ENCODE measurements at regions not wholly inside any gene's neighbourhood (a gene's known extent, or its start where the extent isn't known, plus 50 kb on each side); places are given as distances from the start of the nearest gene placed in this dataset.

DNA sequence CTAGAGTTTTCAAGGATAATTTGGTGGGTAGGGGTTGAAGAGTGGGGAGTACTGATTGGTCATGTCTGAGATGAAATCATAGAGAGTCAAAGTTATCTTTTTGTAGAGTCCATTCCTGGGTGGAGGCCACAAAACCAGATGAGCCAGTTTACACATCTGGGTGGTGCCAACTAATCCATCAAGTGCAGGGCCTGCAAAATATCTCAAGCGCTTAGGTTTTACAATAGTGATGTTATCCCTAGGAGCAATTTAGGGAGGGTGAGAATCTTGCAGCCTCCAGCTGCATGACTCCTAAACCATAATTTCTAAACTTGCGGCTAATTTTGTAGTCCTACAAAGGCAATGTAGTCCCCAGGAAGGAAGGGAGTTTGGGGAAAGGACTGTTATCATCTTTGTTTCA is 988.3 kb upstream of the LCORL start:
- DNase-seq, result no peak

DNA sequence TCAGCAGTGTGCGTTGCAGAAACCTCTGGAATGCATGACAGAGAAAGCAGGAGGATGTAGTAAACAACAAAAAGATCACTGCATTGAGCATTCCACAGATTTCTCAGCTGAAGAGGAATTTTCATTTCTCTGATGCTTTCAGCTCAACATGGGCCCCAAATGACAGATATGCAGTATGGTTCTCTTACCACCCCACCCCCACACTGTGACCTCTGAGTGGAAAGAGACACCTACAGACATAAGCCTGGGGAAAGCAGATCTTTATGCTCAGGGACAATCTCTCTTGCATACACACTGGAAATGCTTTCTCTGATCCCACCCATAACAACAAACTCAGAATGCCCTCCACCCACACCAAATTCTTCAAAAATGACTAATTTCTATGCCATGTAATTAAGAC is 983.7 kb upstream of the LCORL start:
- no peak for DNase-seq

DNA sequence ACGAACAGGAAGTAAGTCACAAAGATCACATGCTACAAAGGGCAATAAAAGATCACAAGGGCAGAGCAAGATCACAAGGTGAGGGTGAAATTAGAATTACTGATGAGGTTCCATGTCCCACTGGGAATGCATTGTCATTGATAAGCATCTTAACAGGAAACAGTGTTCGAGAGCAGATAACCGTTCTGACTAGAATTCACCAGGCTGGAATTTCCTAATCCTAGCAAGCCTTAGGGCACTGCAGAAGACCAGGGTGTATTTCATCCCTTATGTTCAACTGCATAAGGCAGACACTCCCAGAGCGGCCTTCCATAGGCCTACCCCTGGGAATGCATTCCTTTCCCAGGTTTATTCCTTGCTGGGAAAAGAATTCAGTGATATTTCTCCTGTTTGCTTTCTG is 980.6 kb upstream of the LCORL start:
- no peak for DNase-seq

DNA sequence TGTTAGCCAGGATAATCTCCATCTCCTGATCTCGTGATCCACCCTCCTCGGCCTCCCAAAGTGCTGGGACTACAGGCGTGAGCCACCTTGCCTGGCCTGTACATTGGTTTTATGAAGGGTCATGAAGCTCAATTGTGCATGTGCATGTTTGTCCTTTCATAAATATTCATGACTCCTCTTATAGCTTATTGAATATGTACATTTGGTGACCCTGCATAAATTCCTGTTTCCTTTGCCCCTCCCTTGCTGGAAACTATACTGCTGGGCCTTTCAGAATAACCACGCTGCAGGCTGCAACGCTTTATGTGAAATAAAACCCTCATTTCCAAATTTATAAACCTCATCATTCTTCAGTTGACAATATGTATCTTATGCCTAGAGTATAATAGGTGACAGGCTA is 978.0 kb upstream of the LCORL start:
- no peak for DNase-seq

DNA sequence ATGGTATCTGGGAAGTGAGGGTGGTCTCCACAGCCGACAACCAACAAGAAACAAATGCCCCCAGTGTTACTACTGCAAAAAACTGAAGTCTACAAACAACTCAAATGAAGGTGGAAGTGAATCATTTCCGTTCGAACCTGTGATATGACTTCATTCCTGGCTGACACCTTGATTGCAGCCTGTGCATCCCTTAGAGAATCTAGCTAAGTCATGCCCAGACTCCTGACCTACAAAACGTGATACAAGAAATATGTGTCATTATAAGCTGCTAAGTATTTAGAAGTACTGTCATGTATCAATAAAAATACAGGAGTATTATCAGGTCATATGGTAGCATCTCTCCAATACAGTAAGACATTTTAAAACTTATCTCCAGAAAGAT is 959.7 kb upstream of the LCORL start:
- DNase-seq, result no peak

DNA sequence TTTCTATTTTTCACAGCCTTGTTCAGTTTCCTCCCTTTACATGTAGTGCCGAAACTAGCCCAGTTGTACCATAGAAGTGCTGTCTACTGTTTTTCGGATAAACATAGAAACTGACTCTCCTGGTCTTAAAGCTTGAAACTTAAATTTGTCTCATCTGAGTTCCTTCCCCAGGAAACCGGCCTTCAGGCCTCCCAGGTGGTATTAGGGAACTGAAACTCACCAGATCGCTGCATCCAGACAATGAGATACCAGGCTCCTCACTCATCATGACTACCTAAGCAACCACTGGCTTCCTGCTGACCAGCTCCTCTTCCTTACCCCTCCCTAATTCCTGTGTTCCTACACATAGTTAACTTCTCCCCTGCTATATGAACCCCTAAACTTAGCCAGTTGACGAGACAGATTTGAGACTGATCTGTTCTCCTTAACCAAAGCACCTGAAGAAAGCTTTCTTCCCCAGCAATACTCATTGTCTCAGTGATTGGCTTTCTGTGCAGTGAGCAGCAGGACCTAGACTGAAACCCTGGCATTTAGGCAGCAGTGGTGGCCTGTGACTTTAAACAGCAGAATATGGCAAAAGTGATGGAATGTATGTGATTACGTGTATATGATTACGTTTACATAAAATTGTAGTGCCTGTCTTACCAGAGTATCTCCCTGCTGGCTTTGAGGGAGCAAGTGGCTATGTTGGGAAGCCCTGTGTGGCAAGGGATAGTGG is 959.1 kb upstream of the LCORL start:
- DNase-seq, result no peak

DNA sequence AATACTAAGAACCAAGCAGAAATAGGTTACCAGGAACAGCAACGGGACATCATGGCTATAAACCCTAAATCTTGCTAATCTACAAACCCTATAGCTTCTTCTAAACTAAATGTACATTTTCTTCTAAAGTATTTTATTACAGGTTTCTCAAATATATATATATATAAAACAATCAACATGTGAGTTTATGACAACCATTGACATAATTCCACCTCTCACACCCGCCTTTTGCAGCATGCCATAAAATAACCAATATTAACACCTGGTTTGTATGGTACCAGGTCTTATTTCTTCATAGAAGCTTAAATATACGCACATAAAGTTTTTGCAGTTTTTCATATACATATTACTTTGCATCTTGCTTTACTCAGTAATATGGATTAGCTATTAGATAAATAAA is 955.3 kb upstream of the LCORL start:
- no peak for DNase-seq

DNA sequence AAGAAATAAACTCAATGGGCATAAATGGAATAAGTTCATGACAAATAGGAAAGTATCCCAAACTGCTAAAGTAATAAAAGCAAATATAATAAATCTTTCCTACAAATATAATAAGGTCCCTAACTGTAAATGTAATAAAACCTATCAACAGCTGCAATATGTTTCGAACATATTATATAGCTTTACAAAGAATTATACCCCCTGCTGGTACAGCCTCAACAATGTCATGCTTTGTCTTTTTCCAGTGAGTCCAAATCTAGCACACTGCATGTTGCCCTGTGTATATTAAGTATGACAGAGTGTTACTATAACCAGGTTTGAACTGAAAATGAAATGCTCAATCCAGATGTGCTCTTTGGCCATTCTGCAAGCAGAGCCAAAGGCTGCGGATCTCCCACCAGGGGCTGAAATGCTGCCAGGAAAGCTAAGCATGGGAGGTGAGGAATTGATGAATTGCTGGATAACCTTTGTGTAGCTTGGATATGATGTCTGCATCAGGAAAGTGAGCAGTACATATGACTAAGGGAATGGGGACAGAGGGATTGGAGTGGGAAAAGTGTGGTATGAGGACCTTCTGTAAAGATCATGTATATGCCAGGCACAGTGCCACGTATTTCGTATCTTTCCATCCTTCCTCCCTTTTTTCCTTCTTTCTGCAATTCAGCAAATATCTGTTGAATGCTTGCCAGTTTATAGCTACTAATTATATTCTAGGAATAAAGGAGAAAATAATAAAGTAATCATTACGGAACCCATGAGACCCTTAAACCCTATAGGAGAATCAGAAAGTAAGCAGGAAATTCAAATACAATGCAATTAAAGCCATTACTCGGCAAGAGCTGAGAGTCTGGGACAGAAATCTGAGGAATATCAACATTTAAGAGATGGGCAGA is 954.6 kb upstream of the LCORL start:
- no peak for DNase-seq

DNA sequence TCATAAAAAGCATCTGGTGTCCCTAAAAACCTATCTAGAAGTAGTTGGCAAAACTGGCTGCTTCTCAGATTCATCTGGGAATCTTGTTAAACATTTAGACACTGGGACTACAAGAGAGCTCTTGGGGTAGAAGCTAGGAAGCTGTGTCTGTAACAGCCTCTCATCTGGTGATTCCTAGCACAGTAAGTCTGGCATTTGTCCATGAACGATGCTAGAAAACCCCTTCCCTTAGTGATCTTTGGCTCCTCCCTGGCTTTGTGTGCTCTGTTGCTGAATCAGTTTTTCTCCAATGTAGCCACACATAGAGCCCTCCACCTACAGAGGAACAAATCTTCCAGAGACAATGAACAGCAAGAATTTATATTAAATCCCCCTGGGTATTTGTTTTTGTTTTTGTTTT is 951.7 kb upstream of the LCORL start:
- no peak for DNase-seq

DNA sequence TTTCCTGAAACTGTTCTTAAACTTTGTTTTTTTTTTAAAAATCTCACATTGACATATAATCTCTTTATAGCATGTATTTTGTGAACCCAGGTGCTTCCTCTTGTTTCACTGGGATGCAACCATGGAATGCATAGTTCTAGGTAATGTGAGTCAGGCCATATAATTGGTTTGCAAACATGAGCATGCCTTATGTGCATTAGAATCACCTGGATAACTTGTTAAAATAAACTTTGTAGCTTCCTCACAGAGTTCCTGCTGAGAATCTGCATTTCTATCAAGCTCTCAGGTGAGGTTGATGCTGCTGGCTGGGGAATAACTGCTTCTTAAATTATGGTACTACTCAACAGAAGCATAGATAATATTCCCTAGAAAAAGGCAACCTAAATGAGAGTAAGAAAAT is 940.3 kb upstream of the LCORL start:
- no peak for DNase-seq

DNA sequence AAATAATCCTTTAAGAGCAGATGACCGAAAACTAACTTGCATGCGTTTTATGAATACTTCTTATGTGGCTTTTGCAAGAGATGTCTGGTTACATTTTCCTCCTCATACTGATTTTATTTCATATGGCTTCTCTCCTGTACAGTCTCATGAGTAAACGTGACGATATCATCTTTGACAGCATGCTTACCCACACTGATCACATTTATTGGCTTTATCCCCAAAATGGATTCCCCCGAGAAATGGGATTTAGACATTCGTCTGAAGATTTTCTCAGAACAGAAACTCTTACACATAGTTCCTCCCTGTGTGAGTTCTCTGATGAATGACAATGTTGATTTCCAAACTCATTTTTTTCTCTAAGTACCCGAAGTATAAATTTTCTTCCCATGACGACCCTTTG is 939.7 kb upstream of the LCORL start:
- no peak for DNase-seq

DNA sequence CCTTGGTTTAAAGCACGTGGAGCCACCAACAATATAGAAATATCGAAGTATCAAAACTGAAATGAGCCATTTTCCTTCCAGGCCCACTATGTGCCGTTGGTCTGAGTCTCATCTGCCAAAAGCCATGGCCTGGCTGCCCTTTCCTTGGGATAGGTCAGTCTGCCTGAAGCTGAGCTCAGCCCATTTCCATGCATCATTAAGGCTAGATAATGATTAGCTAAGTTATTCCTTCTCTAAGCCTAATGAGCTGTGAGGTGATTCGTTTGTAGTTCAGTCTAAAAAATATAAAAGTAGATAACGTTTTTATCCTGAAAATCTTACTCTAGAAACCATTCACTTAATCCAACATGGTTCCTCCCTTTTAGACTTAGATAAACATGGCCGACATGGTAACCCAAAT is 936.2 kb upstream of the LCORL start:
- no peak for DNase-seq

DNA sequence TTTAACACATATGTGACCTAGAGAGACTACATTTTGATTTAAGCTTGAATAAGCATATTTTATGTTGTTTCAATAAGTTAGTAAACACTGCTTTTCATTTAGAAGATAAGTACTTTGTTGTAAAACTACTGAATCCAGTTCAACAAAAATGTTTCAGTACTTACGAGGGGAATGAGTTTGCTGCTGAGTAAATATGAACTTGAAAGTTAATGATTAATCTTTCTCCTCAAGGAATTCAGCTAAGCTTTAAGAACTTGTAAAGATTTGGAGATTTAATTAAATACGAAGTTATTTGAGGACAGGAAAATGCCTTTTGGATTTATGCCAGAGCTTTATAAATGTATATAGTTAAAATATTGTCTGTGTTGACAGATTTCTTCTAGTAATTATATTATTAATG is 933.0 kb upstream of the LCORL start:
- no peak for DNase-seq

DNA sequence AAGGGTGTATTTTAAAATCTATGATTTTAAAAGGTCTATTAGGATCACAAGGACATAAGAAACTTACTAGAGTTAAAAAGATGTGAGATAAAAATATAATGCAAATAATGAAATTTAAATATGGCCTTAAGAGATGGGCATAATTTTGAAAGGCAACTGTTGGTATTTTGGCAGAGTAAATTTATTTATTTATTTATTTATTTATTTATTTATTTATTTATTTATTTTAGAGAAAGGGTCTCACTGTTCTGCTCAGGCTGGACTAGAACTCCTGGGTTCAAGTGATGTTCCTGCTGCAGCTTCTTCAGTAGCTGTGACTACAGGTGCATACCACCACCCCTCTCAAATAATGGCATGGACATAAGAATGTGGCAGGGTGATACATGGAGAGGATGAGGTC is 932.1 kb upstream of the LCORL start:
- no peak for DNase-seq

DNA sequence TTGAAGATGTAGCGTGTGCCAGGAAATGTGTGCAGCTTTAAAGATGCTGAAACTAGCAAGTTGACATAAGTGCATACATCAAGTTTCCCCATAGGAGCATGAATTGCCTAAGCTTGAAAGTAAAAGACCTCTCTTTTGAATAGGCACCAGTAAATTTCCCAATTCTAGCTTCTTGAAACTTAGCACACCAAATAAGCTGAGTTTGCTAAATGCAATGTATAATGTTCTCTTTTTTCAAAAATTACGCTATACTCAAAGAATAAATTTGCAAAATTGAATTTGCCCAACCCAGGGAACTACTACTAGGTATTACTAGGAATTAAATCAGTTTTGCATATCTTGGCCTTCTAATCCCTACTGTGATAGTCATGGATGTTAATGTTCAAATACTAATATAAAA is 923.9 kb upstream of the LCORL start:
- no peak for DNase-seq

DNA sequence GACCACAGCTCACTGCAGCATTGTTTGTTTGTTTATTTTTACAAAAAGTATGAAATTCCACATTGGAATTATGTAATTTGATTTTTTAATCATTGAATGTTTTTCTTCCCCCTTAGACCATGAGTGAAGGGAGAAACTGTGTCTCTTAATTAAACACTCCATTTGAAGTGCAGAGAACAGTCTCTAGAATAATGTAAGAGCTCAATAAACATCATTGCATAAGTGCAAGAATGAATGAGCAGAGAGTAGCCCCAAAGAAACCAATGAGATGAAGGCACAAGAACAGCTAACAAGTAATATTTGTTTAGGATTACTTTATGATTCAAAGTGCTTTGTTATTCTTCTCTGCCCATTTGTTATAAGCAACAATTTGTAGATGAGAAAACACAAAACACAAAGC is 921.3 kb upstream of the LCORL start:
- no peak for DNase-seq

DNA sequence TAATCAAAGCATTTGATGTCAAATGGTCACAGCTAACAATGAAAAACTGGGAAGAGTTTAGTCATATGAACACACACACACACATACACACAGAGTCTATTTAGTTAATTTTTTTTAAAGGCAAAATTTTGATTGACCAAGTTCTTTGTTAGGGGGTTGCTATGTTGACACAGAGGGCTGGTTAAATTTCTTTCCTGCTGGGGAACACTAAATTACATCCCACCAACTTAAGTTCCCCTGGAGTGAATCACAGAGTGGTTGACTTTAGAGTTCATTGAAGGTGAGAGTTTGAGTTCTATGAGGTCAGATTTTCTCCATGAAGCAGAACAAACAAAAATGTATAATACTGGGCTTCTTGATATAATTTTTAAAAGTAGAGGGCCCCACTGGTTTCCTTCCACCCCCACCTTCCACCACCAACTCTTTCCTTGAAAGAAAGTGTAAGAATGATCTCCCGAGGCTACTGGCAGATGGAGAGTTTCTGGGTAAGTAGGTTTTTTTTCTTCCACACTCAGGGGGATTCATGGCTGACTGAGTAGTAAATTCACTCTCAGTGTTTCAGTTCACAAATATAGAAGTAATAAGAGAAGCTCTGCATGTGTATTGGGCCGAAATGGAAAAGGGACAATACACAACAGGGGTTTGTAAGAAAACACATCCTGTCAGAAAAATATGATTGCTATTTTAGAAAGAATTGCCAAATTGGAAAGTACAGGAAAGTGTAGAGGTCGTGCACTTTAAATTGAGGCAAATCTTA is 917.0 kb upstream of the LCORL start:
- DNase-seq, result no peak

DNA sequence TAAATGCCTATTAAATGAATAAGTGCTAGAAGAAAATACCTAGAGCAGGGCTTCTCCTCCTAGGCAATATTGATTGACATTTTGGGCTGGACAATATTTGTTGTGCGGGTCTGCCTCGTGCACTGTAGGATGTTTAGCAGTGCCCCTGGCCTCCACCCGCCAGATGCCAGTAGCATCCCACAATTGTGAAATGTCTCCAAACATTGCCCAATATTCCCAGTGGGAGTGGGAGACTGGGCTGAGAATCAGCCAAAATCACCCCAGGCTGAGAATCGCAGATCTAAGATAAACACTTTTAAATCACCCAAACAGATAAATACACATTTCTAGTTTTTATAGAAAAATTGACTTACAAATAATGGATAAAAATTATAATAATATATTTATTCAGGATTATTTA is 916.2 kb upstream of the LCORL start:
- DNase-seq, result no peak

DNA sequence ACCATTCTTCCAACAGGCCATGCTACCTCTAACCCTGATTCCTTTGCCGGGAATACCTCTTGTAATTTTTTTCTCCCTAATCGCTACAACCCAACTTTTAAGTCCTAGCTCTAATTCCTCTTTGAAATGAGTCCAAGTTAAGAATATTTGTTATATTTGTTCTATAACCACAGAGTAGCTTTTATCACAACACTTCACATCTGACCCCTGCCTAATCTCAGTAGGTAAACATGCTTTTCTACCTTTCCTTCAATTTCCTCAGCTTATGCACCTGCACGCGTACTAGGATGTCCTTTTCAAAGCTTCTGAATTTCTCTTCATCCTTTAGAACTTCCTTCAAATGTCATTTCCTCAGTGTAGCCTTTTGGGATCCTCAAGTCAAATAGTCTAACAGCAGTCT is 915.5 kb upstream of the LCORL start:
- DNase-seq, result no peak

DNA sequence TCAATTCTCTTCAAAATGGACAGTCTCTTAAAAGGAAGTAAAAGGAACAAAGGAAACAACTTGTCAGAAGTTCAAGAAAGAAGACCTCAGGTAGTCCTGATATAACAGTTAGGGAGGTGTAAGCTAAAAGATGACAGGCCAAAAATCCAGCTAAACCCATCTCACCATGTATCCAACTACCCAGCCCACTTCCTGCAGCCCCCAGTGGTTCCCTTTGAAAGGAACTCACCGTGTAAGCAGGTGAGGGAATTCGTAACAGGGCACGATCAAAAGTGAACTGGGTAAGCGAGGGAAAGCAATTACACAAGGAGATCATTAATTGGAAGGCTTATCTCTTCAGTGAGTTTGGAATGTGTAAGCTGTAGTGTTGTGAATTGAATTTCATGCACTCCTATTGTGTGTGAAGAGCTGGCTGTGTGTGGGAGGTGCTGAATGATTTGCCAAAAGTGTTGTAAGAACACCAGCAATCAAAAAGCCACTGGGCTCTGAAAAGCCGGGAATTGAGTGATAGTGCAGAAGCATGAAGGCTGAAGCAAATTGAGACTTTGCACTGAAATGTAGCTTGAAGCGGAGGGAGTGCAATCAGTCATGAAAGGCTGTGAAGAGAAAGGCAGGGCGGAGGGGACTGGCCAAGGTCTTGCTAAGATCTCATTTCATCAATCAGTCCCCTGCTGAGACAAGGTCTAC is 914.2 kb upstream of the LCORL start:
- DNase-seq, result no peak

DNA sequence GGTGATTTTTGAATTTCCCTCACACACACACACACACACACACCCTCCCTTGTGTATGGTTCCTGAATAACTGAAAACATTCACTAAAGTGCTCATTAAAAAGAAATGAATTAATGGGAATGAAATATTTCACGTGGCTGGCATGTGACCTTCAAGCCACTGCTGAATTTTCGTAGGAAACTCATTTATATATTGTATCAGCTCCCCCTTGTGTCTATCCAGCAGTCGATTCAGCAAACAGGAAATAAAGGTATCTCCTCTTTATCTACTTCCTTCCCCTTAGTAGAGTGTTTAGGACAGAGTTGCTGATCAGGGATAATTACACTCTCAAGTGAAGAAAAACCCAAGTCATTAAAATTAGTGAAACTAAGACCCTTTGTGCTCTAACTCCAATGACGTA is 912.6 kb upstream of the LCORL start:
- no peak for DNase-seq

DNA sequence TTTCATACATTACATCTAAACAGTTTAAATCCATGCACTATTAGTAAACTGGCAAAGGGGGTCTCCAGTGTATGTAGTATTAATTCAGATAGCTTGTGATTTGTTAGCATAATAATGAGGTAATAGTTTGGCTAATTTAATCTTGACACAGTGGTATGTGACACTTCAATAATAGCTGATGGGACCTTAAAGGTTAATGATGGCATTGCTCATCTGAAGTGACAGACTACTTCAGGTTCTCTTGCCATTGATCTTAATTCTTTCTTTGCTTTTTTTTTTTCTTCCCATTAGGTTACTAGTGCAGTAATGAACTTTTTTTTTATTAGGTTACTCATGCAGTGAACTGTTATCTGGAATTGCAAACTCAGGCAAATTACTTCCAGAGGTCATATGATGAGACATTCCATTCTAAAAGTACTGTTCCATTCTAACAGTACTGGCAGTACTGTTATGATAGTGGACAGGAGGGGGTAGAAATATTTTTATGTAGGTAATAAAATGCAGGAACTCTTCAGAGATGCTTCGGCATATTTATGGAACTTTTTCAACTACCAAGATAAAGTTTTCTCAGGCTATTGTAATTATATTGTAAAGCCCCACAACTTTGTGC is 911.3 kb upstream of the LCORL start:
- no peak for DNase-seq

All from NCI-H2171 (cell line).